Skeletal muscle tissue (tissue), 3 donors: ENCODE measurements at regions not wholly inside any gene's neighbourhood (a gene's known extent, or its start where the extent isn't known, plus 50 kb on each side); places are given as distances from the start of the nearest gene placed in this dataset.

Experiments used
- H3K27ac ChIP-seq: one replicate; pipeline ENCODE4 v1.7.0; 2013; ENCODE audit warnings: mild to moderate bottlenecking, low read depth, low read length, inconsistent platforms
- H3K27me3 ChIP-seq, 3 donors: one replicate each; pipeline ENCODE4 v1.7.0; 2013; ENCODE audit warnings: low read length in 3 of 3; ENCODE audit not compliant: control insufficient read depth in 3 of 3, insufficient read depth in 3 of 3
- H3K36me3 ChIP-seq, 3 donors: one replicate each; pipeline ENCODE4 v1.7.0; 2013; ENCODE audit warnings: low read length in 3 of 3; ENCODE audit not compliant: control insufficient read depth in 3 of 3, insufficient read depth in 3 of 3
- H3K4me1 ChIP-seq, 3 donors: one replicate each; pipeline ENCODE4 v1.7.0; 2013; ENCODE audit warnings: low read length in 3 of 3, mild to moderate bottlenecking in 3 of 3; ENCODE audit not compliant: control insufficient read depth in 3 of 3, insufficient read depth in 3 of 3
- H3K4me3 ChIP-seq, 3 donors: one replicate each; pipeline ENCODE4 v1.7.0; 2013; ENCODE audit warnings: low read length in 3 of 3
- H3K9ac ChIP-seq, 3 donors: one replicate each; pipeline ENCODE4 v1.7.0; 2013; ENCODE audit warnings: low read length in 3 of 3, mild to moderate bottlenecking in 3 of 3, moderate library complexity in 2 of 3, low read depth in 1 of 3
- H3K9me3 ChIP-seq, 3 donors: one replicate each; pipeline ENCODE4 v1.7.0; 2013; ENCODE audit warnings: low read length in 3 of 3; ENCODE audit not compliant: control insufficient read depth in 3 of 3
- donor health status: Osteomylitis.

DNA sequence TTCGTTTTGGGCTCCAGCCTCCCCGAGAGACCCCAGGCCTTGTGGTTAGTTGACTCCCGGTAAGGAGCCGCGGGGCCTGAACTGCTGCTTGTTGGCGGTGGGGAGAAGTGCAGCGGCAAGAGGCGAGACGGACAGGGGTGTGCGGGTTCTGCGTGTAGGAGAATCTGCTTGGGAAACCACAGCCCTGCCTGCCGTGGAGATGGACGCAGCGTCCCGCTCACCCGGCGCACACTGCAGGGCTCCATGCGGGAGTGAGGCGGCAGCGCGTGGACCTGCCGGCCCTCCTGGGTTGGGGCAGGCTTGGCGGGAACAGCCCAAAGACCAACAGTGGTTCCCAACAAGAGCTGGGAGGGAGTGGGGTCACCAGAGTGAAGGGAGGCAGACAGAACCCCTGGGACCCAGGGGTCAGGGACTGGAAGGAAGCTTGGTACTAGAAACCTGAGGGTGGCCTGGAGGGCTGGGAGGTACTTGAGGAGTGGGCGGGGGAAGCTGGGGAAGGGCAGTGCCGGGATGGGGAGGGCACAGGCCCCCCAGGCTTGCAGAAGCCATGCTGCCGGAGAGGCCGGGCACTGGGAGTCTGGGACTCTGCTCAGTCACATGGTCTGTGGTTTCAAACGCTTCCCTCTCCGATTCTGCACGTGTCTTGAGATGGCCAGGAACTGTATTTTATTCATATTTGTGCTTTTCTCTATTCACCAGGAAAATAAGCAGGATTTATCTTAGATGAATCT, 70.8 kb downstream of the RGS12 start:
- Histone ChIP-seq H3K27ac (no peak overlapping the region), H3K9me3 (no peaks in the 10 kb centered on the region), H3K4me3 (no peak overlapping the region), H3K4me1 (peaks cover 3 to 21% (median 10%) of the 10 kb centered on the region in 3 donors), H3K9ac (no peak overlapping the region), H3K36me3 (no peaks in the 10 kb centered on the region), H3K27me3 (no peaks in the 10 kb centered on the region)

DNA sequence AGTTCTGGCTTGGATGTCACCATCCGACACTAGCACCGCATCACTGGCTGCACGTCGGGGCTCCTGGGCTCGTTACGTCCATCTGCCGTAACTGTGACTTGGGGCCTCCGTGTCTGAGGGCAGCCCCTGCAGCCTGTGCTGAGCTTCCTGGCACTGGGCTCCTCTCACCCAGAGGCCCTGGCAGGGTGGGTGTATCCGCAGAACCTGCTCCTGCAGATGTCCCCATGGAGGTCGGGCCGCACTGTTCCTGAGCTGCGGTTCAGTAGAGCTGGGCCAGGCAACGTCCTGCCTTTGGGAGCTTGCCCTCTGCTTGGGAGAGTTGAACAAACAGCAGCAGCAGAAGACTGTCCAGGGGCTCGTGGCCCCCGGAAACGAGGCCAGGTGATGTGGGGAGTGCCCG, 71.4 kb downstream of the RGS12 start:
- Histone ChIP-seq H3K9ac (peak overlapping the region in 1 of 3 donors; percentile 33), H3K4me3 (no peak overlapping the region), H3K4me1 (peaks cover 9 to 27% (median 14%) of the 10 kb centered on the region in 3 donors), H3K27ac (no peak overlapping the region), H3K27me3 (no peaks in the 10 kb centered on the region), H3K9me3 (no peaks in the 10 kb centered on the region), H3K36me3 (no peaks in the 10 kb centered on the region)

DNA sequence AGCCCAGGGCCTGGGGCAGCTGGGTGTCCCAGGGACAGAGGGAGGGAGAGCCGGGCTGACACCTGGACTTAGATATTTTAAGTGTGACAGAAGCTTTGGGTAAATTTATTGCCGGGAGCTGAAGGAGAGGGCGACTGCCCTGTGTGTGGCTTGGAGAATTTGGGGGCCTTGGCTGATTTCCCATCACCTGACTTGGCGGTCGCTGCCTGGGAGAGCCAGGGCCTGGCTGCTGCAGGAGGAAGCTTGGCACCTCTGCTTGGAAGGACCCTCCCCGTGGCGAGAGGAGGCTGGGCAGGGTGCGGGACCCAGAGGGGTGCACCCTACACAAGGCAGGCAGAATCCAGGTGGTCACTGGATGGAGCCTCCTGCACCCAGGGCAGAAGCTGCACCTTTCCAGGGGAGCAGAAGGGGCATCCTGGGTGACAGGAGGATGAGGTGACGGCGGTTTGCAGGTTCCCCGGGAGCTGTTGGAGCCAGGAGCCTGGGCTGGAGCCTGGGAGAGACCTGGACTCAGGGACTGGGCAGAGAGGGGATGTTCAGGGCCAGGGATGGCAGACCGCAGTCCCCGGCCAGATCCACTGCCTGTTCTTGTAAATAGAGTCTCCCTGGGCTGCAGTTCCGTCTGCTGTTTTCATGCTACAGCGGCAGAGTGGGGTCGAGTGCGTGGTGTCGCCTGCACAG, 72.0 kb downstream of the RGS12 start:
- peaks cover 15 to 33% (median 20%) of the 10 kb centered on the region in 3 donors for H3K4me1 ChIP-seq

DNA sequence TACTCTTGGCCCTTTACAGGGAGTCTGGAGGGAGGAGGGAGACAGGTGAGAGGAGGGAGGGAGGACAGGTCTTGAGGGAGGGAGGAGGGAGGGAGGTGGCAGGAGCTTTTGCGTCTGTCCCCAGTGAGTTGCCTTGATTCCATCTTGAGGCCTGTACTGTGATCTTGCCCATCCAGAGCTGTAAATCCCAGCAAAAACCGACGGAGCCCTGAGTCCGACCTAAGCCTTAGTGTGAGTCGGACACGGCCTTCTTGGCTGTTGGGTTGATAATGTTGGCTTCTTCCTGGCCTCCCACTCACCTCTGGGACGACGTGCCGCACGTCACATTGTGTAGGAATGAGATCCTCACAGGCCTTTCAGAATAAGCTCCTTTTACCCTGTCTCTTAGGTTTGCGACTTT, 72.5 kb downstream of the RGS12 start:
- no peak overlapping the region for H3K4me3 ChIP-seq
- no peaks in the 10 kb centered on the region for H3K9me3 ChIP-seq
- H3K27ac ChIP-seq: no peak overlapping the region
- no peaks in the 10 kb centered on the region for H3K36me3 ChIP-seq
- peaks cover 21 to 39% (median 25%) of the 10 kb centered on the region in 3 donors for H3K4me1 ChIP-seq
- no peaks in the 10 kb centered on the region for H3K27me3 ChIP-seq
- H3K9ac ChIP-seq: no peak overlapping the region

More for the DNA sequence above, 72.0 kb downstream of the RGS12 start:
- Histone ChIP-seq H3K36me3 (no peaks in the 10 kb centered on the region), H3K9me3 (no peaks in the 10 kb centered on the region), H3K27me3 (no peaks in the 10 kb centered on the region), H3K27ac (no peak overlapping the region), H3K9ac (no peak overlapping the region), H3K4me3 (no peak overlapping the region)

DNA sequence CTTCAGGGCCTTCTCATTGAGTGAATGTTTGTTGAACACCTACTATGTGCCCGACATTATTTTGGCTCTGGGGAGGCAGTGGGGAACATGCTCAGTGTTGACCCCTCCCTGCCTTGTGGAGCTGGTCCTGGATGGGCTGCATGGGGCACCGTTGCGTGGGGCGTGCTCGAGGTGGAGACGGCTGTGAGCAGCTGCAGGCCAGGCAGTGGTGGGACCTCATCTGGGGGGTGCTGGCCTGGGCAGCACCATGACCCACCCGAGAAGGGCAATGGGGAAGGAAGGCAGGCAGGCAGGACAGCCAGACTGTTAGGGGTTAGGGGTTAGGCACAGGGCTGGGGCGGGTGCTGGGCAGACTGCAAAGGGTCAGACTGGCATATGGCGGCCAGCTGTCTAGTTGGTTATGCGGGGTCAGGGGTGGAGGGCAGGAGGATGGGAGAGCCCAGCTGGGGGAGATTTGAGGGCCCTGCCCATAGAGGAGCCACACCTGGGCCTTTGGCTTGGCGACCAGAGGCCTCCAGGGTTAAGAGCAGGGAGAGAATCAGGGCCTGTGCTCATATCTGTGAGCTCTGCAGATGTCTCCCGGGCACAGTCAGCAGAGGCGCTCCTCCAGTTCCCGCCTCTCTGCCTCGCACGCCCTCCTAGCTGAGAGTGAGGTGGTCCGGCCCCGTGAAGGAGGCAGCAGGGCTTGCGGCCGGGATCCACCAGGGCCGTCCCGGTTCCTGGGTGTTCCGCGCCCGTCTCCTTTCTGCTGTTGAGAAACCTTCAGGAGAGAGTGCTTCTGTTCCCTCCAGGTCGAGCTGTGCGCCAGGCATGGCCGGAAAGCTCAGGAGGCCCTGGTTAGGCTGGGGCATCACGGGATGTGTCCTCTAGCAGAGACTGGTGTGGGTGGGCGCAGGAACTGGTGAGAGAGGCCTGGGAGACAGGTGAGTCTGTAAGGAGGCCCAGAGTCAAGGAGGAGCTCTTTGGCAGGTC, 73.3 kb downstream of the RGS12 start:
- no peak overlapping the region for H3K9ac ChIP-seq
- H3K27ac ChIP-seq: no peak overlapping the region
- H3K4me3 ChIP-seq: no peak overlapping the region
- H3K36me3 ChIP-seq: no peaks in the 10 kb centered on the region
- H3K9me3 ChIP-seq: no peaks in the 10 kb centered on the region
- no peaks in the 10 kb centered on the region for H3K27me3 ChIP-seq
- peaks cover 22 to 37% (median 28%) of the 10 kb centered on the region in 3 donors for H3K4me1 ChIP-seq

DNA sequence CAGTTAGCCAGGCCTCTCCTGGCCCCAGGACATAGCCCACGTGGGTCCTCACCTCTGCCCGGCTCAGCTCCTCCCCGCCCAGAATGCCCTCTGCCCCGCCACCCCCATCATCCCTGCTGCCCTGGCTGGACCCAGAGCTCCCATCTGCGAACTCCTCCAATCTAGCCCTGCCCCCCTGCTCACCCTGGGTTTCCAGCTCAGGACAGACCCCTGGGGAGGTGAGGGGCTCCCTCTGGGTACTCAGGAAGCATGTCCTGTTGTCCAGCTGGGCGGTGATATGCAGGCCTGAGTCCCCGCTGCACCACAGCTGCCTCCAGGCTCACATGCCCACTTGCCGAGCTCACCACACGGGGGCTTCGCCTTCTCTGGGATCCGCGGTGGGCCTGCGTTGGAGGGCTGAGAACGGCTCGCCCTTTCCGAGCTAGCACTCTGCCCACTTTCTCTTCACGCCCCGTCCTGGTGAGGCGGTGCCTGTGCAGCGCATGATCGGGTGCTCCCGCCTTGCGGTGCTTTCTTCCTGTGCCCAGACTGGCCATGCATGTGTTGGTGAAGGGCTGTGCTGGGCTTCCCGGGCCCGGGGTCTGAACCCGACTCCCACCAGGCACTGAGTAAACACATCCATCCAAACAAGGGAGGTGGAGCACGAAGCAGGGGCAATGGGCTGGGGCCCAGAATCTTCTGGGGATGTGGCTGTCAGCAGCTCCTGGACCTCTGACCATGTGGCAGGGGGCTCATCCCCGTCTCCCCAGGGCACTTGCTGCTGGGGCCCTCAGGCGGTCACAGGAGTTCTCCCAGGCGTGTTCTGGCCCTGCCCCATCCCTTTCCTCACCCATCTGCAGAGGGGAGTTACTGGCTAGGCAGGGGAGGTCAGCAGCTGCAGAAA, 74.3 kb downstream of the RGS12 start:
- H3K27me3 ChIP-seq: no peaks in the 10 kb centered on the region
- no peak overlapping the region for H3K9ac ChIP-seq
- no peak overlapping the region for H3K4me3 ChIP-seq
- H3K27ac ChIP-seq: no peak overlapping the region
- no peaks in the 10 kb centered on the region for H3K36me3 ChIP-seq
- H3K4me1 ChIP-seq: peaks cover 22 to 38% (median 28%) of the 10 kb centered on the region in 3 donors
- no peaks in the 10 kb centered on the region for H3K9me3 ChIP-seq

DNA sequence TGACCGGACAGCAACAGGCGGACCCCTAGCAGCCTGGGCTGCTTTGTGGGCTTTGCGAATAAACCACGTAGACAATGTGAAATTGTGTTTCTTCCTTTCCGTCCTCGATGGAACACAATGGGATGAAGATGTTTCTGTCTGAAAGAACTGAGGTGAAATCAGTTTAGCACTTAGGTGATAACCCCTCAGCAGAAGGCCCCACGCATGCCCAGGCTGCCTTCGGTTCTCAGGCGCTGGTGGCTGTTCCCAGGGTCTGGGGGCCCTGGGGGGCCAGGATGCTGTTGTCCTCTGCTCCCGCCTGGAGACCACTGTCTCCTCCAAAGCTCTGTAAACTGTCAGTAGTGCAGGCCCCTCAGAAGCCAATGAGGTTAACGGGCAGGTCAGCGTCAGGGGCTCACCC, 73.9 kb upstream of the HGFAC start:
- H3K4me1 ChIP-seq: peaks cover 22 to 42% (median 28%) of the 10 kb centered on the region in 3 donors

DNA sequence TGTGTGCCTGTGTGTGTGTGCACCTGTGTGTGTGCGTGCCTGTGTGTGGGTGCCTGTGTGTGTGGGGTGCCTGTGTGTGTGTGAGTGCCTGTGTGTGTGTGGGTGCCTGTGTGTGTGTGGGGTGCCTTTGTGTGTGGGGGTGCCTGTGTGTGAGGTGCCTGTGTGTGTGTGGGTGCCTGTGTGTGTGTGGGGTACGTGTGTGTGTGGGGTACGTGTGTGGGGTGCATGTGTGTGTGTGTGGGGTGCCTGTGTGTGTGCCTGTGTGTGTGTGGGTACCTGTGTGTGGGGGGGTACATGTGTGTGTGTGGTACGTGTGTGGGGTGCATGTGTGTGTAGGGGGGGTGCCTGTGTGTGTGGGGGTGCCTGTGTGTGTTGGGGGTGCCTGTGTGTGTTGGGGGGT, 73.4 kb upstream of the HGFAC start:
- Histone ChIP-seq H3K27ac (no peak overlapping the region), H3K9ac (no peak overlapping the region), H3K4me3 (no peak overlapping the region), H3K4me1 (peaks cover 22 to 42% (median 28%) of the 10 kb centered on the region in 3 donors), H3K36me3 (no peaks in the 10 kb centered on the region), H3K27me3 (no peaks in the 10 kb centered on the region), H3K9me3 (no peaks in the 10 kb centered on the region)

More for the DNA sequence above, 73.9 kb upstream of the HGFAC start:
- no peak overlapping the region for H3K4me3 ChIP-seq
- no peak overlapping the region for H3K9ac ChIP-seq
- no peak overlapping the region for H3K27ac ChIP-seq
- H3K9me3 ChIP-seq: no peaks in the 10 kb centered on the region
- no peaks in the 10 kb centered on the region for H3K27me3 ChIP-seq
- no peaks in the 10 kb centered on the region for H3K36me3 ChIP-seq
